ENCODE measurements at regions not wholly inside any gene's neighbourhood (a gene's known extent, or its start where the extent isn't known, plus 50 kb on each side); places are given as distances from the start of the nearest gene placed in this dataset.

- intact Hi-C loops (cut with DNase I), result no loop called here
- no peaks in the 10 kb centered on the region for H3K4me1 ChIP-seq (replicated peaks)
- H3K4me3 ChIP-seq, result no peak overlapping the region
- H3K27me3 ChIP-seq (replicated peaks; ENCODE audit: insufficient read depth), result no peaks in the 10 kb centered on the region
- TF ChIP-seq CTCF (IDR thresholded peaks at IDR 0.05) (no peak), POLR2A (IDR thresholded peaks at IDR 0.05) (no peak), POLR2AphosphoS5 (IDR thresholded peaks at IDR 0.05) (no peak)
- H3K36me3 ChIP-seq, result no peaks in the 10 kb centered on the region
- WGBS, result 88% methylated on average over 5 of the region's 5 CpGs
- no peak overlapping the region for H3K27ac ChIP-seq
- no peaks in the 10 kb centered on the region for H3K9me3 ChIP-seq
- DNase-seq (ENCODE audit: low spot score), result no peak
Measured at GRCh38 chr15:95280711-95281110, 1049.3 kb downstream of the MCTP2 start.

DNA sequence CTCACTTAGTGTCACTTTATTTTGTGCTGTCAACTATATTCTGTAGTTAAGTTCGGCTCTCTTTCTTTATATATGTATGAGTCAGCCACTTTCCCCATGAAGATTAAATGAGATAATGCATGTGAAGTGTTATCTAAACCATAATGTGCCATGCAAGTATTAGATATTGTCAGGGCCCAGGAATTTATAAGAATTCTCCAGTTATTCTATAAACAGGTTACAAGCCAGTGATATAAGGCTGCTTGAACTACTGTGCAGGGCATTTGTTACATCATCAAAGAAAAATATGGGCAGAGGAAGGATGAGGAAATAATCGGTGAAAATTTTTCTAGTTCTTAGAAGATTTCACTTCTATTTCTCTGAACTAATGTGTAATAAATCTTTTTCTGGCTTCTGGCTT, 1049.0 kb upstream of the NR2F2 start:
- 57% methylated on average over 2 of the region's 2 CpGs for WGBS
- no peaks in the 10 kb centered on the region for H3K36me3 ChIP-seq
- TF ChIP-seq CTCF (IDR thresholded peaks at IDR 0.05), result no peak
- H3K4me3 ChIP-seq, result no peak overlapping the region
- intact Hi-C loops (cut with DNase I), result no loop called here
- no peaks in the 10 kb centered on the region for H3K27me3 ChIP-seq (replicated peaks; ENCODE audit: insufficient read depth)
- H3K9me3 ChIP-seq, result no peaks in the 10 kb centered on the region
- no peak overlapping the region for H3K27ac ChIP-seq
- DNase-seq (ENCODE audit: low spot score), result no peak
- no peaks in the 10 kb centered on the region for H3K4me1 ChIP-seq (replicated peaks)

DNA sequence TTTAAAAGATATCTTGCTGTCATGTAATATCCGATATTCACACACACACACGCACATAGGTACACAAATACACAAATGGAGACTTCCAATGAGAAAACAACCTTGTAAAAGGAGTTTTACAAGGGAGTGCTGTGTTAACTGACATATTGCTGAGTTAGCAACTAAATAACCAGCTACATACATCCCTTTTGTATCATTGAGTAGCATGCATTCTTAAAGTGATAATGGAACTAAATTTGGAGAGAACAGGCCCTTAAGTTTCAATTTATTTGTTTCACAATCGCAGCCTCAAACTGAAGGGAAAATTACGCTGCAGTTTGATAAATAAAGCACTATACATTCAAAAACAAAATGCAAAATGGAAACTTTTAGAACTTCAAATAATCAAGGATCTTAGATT, 1046.0 kb upstream of the NR2F2 start:
- Histone ChIP-seq H3K36me3 (no peaks in the 10 kb centered on the region), H3K9me3 (no peaks in the 10 kb centered on the region), H3K4me1 (replicated peaks) (no peaks in the 10 kb centered on the region), H3K4me3 (no peak overlapping the region), H3K27me3 (replicated peaks; ENCODE audit: insufficient read depth) (no peaks in the 10 kb centered on the region), H3K27ac (no peak overlapping the region)
- intact Hi-C loops (cut with DNase I), result no loop called here
- WGBS, result 81% methylated on average over 4 of the region's 4 CpGs
- no peak for TF ChIP-seq POLR2A (IDR thresholded peaks at IDR 0.05)
- no peak for TF ChIP-seq CTCF (IDR thresholded peaks at IDR 0.05)
- TF ChIP-seq POLR2AphosphoS5 (IDR thresholded peaks at IDR 0.05), result no peak
- DNase-seq (ENCODE audit: low spot score), result no peak

DNA sequence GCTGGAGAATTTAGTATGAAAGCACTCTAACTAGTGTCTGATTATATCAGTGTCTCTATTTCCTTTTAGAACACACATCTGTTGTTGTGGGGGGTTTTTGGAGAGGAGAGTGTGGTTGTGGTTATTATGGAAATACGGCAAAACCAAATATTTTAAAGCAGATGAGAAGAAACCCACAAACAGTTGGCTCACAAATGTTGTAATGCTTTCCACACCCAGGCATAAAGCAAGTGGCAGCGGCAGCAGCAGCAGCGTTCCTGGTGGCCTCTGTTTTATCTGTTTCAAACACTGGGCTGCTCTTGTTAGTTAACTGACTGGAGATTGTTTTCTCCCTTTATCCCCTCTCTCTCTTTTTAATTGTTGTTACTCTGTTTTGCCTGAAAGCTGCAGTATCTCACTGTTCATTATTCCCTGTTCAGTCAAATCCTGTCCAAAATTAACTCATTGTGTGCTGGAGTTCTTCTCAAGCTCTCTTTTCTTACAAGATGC, 1045.5 kb upstream of the NR2F2 start:
- intact Hi-C loops (cut with DNase I), result no loop called here
- Histone ChIP-seq H3K27ac (no peak overlapping the region), H3K27me3 (replicated peaks; ENCODE audit: insufficient read depth) (no peaks in the 10 kb centered on the region), H3K4me1 (replicated peaks) (no peaks in the 10 kb centered on the region), H3K36me3 (no peaks in the 10 kb centered on the region), H3K9me3 (no peaks in the 10 kb centered on the region), H3K4me3 (no peak overlapping the region)
- TF ChIP-seq POLR2A (IDR thresholded peaks at IDR 0.05) (no peak), POLR2AphosphoS5 (IDR thresholded peaks at IDR 0.05) (no peak), CTCF (IDR thresholded peaks at IDR 0.05) (no peak)
- DNase-seq (ENCODE audit: low spot score), result no peak
- WGBS, result 44% methylated on average over 3 of the region's 3 CpGs

- H3K4me1 ChIP-seq (replicated peaks), result no peaks in the 10 kb centered on the region
- H3K4me3 ChIP-seq, result no peak overlapping the region
- H3K9me3 ChIP-seq, result no peaks in the 10 kb centered on the region
- H3K27me3 ChIP-seq (replicated peaks; ENCODE audit: insufficient read depth), result no peaks in the 10 kb centered on the region
- H3K36me3 ChIP-seq, result no peaks in the 10 kb centered on the region
- H3K27ac ChIP-seq, result no peak overlapping the region
- no peak for DNase-seq (ENCODE audit: low spot score)
- intact Hi-C loops (cut with DNase I), result no loop called here
- TF ChIP-seq POLR2A (IDR thresholded peaks at IDR 0.05) (no peak), POLR2AphosphoS5 (IDR thresholded peaks at IDR 0.05) (no peak), CTCF (IDR thresholded peaks at IDR 0.05) (no peak)
- WGBS, result 67% methylated on average over 10 of the region's 10 CpGs
Measured at GRCh38 chr15:95286352-95286880, 1044.1 kb upstream of the NR2F2 start.
